Loucy (cell line): ENCODE measurements at regions not wholly inside any gene's neighbourhood (a gene's known extent, or its start where the extent isn't known, plus 50 kb on each side); places are given as distances from the start of the nearest gene placed in this dataset.

Experiments used
- CTCF ChIP-seq: fragments of 200-600 bp; sonication (generic); conservative IDR thresholded peaks from 2 replicates; pipeline ENCODE4 v1.5.1; 2014; ENCODE audit warnings: mild to moderate bottlenecking, antibody characterized with exemption, low read length
- EZH2phosphoT487 ChIP-seq: fragments of 200-600 bp; IDR thresholded peaks from 2 replicates; pipeline ENCODE4 v1.6.1; 2018; ENCODE audit warnings: antibody characterized with exemption, mild to moderate bottlenecking, moderate library complexity, borderline replicate concordance

GRCh38 chr6:45738057-45738455 is 277.6 kb downstream of the CLIC5 start:
- TF ChIP-seq EZH2phosphoT487 (no peak), CTCF (no peak)
